GM12878 (cell line): ENCODE measurements at regions not wholly inside any gene's neighbourhood (a gene's known extent, or its start where the extent isn't known, plus 50 kb on each side); places are given as distances from the start of the nearest gene placed in this dataset.

Experiments used
- BACH1 ChIP-seq: fragments of 450-650 bp; IDR thresholded peaks from 2 replicates; pipeline ENCODE4 v1.6.1; 2017; ENCODE audit warnings: mild to moderate bottlenecking, borderline replicate concordance
- CBX3 ChIP-seq: fragments of 200-600 bp; sonication (generic); IDR thresholded peaks from 2 replicates; pipeline ENCODE4 v1.6.1; 2016; ENCODE audit warnings: low read depth, borderline replicate concordance
- CREM ChIP-seq: IDR thresholded peaks from 2 replicates; pipeline ENCODE4 v1.6.1; 2014; ENCODE audit warnings: antibody characterized with exemption, low read depth
- DPF2 ChIP-seq: fragments of 450-650 bp; IDR thresholded peaks from 2 replicates; pipeline ENCODE4 v1.6.1; 2017; ENCODE audit warnings: mild to moderate bottlenecking
- ESRRA ChIP-seq: IDR thresholded peaks from 2 replicates; pipeline ENCODE4 v1.6.1; 2012; ENCODE audit warnings: mild to moderate bottlenecking, low read length, improper control_type of control experiment
- FOXK2 ChIP-seq: fragments of 450-650 bp; IDR thresholded peaks from 2 replicates; pipeline ENCODE4 v1.6.1; 2017; ENCODE audit warnings: mild to moderate bottlenecking, moderate library complexity
- IKZF2 ChIP-seq, 2 experiments: fragments of 450-650 bp; IDR thresholded peaks; 2 replicates each; pipeline ENCODE4 v1.6.1; 2017; ENCODE audit warnings: mild to moderate bottlenecking in 2 of 2, moderate library complexity in 2 of 2
- JUNB ChIP-seq: IDR thresholded peaks from 2 replicates; pipeline ENCODE4 v1.6.1; 2016; ENCODE audit warnings: antibody characterized with exemption, mild to moderate bottlenecking
- MEF2B ChIP-seq: fragments of 450-650 bp; IDR thresholded peaks from 2 replicates; pipeline ENCODE4 v1.6.1; 2018; ENCODE audit warnings: mild to moderate bottlenecking, moderate library complexity; ENCODE audit not compliant: partially characterized antibody, poor library complexity, severe bottlenecking
- MXI1 ChIP-seq: fragments of 150-350 bp; IDR thresholded peaks from 2 replicates; pipeline ENCODE4 v1.6.1; 2011; ENCODE audit warnings: low read depth, mild to moderate bottlenecking, inconsistent platforms, low read length, improper control_type of control experiment
- MYC ChIP-seq: IDR thresholded peaks from 2 replicates; pipeline ENCODE4 v1.6.1; 2011; ENCODE audit warnings: mild to moderate bottlenecking, low read length, moderate library complexity, inconsistent platforms; ENCODE audit not compliant: insufficient read depth, insufficient replicate concordance, insufficient read length, severe bottlenecking
- PAX8 ChIP-seq: fragments of 450-650 bp; IDR thresholded peaks from 2 replicates; pipeline ENCODE4 v1.6.1; 2017; ENCODE audit warnings: mild to moderate bottlenecking, moderate library complexity
- PML ChIP-seq: IDR thresholded peaks from 2 replicates; pipeline ENCODE4 v1.6.1; 2012; ENCODE audit warnings: low read length, inconsistent platforms
- RAD21 ChIP-seq: IDR thresholded peaks from 2 replicates; pipeline ENCODE4 v1.6.1; 2011; ENCODE audit warnings: mild to moderate bottlenecking, low read depth, low read length, moderate library complexity; ENCODE audit not compliant: insufficient read depth
- SIX5 ChIP-seq: IDR thresholded peaks from 2 replicates; pipeline ENCODE4 v1.6.1; 2011; ENCODE audit warnings: mild to moderate bottlenecking, low read depth, low read length, moderate library complexity; ENCODE audit not compliant: severe bottlenecking
- SMARCA5 ChIP-seq: fragments of 450-650 bp; IDR thresholded peaks from 2 replicates; pipeline ENCODE4 v1.6.1; 2017; ENCODE audit warnings: mild to moderate bottlenecking
- SREBF1 ChIP-seq: IDR thresholded peaks from 2 replicates; pipeline ENCODE4 v1.6.1; 2012; ENCODE audit warnings: mild to moderate bottlenecking, low read length
- SUZ12 ChIP-seq: fragments of 200-600 bp; sonication (generic); IDR thresholded peaks from one replicate; pipeline ENCODE4 v1.6.1; 2018; ENCODE audit warnings: antibody characterized with exemption, mild to moderate bottlenecking; ENCODE audit not compliant: unreplicated experiment
- ZNF622 ChIP-seq: fragments of 450-650 bp; IDR thresholded peaks from 2 replicates; pipeline ENCODE4 v1.6.1; 2017; ENCODE audit warnings: mild to moderate bottlenecking, inconsistent platforms
- TF ChIP-seq, protein P1 (sequence below): fragments of 450-650 bp; IDR thresholded peaks from 2 replicates; pipeline ENCODE4 v1.6.1; 2017; ENCODE audit warnings: mild to moderate bottlenecking, low read depth, inconsistent platforms; ENCODE audit not compliant: poor library complexity, severe bottlenecking
- TF ChIP-seq, protein P2 (sequence below): fragments of 450-650 bp; IDR thresholded peaks from 2 replicates; pipeline ENCODE4 v1.6.1; 2016; ENCODE audit warnings: mild to moderate bottlenecking

DNA sequence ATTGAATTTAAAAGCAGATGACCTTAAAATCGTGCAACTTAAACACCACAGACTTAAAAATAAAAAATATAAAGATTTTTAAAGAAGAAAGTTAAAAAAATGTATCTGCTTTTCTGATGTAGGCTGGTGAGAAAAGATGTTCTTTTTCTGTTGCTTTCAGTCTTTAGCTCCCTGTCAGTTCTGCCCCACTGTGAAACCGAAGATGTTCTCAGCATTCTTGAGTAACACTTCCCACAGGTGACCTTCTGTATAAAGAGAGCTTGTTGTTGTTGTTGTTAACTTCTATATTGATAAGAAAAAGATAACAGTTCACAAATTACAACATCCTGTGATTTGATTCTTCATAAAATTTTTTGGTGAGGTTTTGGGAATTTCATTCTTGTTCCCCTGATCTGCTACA lies 377.9 kb upstream of the RGS6 start (continued):
- TF ChIP-seq, protein P1, sequence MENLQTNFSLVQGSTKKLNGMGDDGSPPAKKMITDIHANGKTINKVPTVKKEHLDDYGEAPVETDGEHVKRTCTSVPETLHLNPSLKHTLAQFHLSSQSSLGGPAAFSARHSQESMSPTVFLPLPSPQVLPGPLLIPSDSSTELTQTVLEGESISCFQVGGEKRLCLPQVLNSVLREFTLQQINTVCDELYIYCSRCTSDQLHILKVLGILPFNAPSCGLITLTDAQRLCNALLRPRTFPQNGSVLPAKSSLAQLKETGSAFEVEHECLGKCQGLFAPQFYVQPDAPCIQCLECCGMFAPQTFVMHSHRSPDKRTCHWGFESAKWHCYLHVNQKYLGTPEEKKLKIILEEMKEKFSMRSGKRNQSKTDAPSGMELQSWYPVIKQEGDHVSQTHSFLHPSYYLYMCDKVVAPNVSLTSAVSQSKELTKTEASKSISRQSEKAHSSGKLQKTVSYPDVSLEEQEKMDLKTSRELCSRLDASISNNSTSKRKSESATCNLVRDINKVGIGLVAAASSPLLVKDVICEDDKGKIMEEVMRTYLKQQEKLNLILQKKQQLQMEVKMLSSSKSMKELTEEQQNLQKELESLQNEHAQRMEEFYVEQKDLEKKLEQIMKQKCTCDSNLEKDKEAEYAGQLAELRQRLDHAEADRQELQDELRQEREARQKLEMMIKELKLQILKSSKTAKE: peak; percentile 52
- TF ChIP-seq RAD21 (peak; percentile 33; the same call in 1 of the 2 replicates), SIX5 (no peak), JUNB (no peak), PML (no peak), PAX8 (peak; percentile 34; the same call in 1 of the 2 replicates), ZNF622 (no peak), SMARCA5 (no peak), MXI1 (no peak), DPF2 (0 out of 2 replicates have a peak, but pooled peaks have one; percentile 22), MEF2B (peak; percentile 54), FOXK2 (no peak), SUZ12 (no peak), MYC (no peak), IKZF2 (IDR thresholded peaks at IDR 0.05) (peak in 1 of 2 experiments; percentile 50; a peak in 2 of 4 replicates), BACH1 (no peak; the same call in 1 of the 2 replicates), CBX3 (no peak), SREBF1 (no peak), CREM (0 out of 2 replicates have a peak, but pooled peaks have one; percentile 11), ESRRA (no peak)
- TF ChIP-seq, protein P2, sequence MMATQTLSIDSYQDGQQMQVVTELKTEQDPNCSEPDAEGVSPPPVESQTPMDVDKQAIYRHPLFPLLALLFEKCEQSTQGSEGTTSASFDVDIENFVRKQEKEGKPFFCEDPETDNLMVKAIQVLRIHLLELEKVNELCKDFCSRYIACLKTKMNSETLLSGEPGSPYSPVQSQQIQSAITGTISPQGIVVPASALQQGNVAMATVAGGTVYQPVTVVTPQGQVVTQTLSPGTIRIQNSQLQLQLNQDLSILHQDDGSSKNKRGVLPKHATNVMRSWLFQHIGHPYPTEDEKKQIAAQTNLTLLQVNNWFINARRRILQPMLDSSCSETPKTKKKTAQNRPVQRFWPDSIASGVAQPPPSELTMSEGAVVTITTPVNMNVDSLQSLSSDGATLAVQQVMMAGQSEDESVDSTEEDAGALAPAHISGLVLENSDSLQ: peak; percentile 63; the same call in 1 of the 2 replicates
